ENCODE measurements at regions not wholly inside any gene's neighbourhood (a gene's known extent, or its start where the extent isn't known, plus 50 kb on each side); places are given as distances from the start of the nearest gene placed in this dataset.

DNA sequence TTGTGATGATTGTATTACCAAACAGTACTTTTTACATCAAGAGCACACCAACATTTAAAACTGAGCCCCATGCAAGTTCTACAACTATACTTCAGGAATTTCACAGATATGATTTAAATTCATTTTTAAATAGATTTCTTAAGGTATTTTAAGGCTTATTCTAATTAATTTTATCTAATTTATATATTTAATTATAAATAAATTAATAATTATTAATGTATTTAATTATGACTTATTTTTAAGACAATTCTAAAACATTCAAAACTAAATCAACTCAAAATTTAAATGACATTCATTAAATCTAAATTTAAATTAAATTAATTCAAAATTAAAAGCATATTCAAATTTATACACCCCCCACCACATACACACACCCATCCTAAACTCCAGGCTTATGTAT, 299.2 kb downstream of the NFIB start:
- TF ChIP-seq, protein P1, sequence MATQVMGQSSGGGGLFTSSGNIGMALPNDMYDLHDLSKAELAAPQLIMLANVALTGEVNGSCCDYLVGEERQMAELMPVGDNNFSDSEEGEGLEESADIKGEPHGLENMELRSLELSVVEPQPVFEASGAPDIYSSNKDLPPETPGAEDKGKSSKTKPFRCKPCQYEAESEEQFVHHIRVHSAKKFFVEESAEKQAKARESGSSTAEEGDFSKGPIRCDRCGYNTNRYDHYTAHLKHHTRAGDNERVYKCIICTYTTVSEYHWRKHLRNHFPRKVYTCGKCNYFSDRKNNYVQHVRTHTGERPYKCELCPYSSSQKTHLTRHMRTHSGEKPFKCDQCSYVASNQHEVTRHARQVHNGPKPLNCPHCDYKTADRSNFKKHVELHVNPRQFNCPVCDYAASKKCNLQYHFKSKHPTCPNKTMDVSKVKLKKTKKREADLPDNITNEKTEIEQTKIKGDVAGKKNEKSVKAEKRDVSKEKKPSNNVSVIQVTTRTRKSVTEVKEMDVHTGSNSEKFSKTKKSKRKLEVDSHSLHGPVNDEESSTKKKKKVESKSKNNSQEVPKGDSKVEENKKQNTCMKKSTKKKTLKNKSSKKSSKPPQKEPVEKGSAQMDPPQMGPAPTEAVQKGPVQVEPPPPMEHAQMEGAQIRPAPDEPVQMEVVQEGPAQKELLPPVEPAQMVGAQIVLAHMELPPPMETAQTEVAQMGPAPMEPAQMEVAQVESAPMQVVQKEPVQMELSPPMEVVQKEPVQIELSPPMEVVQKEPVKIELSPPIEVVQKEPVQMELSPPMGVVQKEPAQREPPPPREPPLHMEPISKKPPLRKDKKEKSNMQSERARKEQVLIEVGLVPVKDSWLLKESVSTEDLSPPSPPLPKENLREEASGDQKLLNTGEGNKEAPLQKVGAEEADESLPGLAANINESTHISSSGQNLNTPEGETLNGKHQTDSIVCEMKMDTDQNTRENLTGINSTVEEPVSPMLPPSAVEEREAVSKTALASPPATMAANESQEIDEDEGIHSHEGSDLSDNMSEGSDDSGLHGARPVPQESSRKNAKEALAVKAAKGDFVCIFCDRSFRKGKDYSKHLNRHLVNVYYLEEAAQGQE (IDR thresholded peaks at IDR 0.05; ENCODE audit: unreplicated experiment): no peak
- TF ChIP-seq POLR2AphosphoS5 (IDR thresholded peaks at IDR 0.05; ENCODE audit: low read depth) (no peak), EZH2phosphoT487 (IDR thresholded peaks at IDR 0.05; ENCODE audit: unreplicated experiment) (no peak), EZH2 (IDR thresholded peaks at IDR 0.05; ENCODE audit: low read depth, unreplicated experiment) (no peak), CREB1 (CRISPR knock-in tag; IDR thresholded peaks at IDR 0.05; ENCODE audit: low read depth) (no peak), ZNF114 (CRISPR knock-in tag; IDR thresholded peaks at IDR 0.05) (no peak)
- TF ChIP-seq, protein P2, sequence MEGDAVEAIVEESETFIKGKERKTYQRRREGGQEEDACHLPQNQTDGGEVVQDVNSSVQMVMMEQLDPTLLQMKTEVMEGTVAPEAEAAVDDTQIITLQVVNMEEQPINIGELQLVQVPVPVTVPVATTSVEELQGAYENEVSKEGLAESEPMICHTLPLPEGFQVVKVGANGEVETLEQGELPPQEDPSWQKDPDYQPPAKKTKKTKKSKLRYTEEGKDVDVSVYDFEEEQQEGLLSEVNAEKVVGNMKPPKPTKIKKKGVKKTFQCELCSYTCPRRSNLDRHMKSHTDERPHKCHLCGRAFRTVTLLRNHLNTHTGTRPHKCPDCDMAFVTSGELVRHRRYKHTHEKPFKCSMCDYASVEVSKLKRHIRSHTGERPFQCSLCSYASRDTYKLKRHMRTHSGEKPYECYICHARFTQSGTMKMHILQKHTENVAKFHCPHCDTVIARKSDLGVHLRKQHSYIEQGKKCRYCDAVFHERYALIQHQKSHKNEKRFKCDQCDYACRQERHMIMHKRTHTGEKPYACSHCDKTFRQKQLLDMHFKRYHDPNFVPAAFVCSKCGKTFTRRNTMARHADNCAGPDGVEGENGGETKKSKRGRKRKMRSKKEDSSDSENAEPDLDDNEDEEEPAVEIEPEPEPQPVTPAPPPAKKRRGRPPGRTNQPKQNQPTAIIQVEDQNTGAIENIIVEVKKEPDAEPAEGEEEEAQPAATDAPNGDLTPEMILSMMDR (conservative IDR thresholded peaks at IDR 0.05; ENCODE audit: low read depth in 2 of 2): no peak
- TF ChIP-seq, protein P3, sequence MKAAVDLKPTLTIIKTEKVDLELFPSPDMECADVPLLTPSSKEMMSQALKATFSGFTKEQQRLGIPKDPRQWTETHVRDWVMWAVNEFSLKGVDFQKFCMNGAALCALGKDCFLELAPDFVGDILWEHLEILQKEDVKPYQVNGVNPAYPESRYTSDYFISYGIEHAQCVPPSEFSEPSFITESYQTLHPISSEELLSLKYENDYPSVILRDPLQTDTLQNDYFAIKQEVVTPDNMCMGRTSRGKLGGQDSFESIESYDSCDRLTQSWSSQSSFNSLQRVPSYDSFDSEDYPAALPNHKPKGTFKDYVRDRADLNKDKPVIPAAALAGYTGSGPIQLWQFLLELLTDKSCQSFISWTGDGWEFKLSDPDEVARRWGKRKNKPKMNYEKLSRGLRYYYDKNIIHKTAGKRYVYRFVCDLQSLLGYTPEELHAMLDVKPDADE (IDR thresholded peaks at IDR 0.05): no peak

All from GM23338 (cell line).